Stimulated activated CD8-positive, alpha-beta memory T cell treated with anti-CD3 and anti-CD28 coated beads, Interleukin-2, amount 100 ng/mL, for 48 hours (primary cell): ENCODE measurements at regions not wholly inside any gene's neighbourhood (a gene's known extent, or its start where the extent isn't known, plus 50 kb on each side); places are given as distances from the start of the nearest gene placed in this dataset.

Experiments used
- DNase-seq, 2 donors: peaks; one replicate each; pipeline ENCODE4 v3.0.0-alpha.2; 2020; ENCODE audit warnings: low read depth in 2 of 2

DNA sequence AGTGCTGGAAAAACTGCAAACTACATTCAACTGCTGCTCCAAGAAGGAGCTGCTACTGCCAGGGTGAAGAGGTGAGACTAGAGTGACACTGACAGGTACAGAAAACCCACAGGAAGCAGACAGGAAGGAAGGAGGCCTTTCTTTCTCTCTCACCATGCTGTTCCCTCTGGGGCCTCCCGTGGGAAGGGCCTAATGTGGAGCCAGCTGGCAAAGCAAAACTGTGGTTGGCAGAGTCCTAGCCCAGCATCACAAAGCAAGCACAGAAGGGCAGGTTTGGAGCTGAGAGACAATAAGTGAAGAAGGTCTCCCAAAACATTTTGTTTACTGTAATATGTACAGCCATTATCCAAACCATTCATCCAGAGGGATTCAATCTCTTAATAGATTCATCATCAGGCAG, 122.5 kb upstream of the MAX start:
- no peak for DNase-seq

DNA sequence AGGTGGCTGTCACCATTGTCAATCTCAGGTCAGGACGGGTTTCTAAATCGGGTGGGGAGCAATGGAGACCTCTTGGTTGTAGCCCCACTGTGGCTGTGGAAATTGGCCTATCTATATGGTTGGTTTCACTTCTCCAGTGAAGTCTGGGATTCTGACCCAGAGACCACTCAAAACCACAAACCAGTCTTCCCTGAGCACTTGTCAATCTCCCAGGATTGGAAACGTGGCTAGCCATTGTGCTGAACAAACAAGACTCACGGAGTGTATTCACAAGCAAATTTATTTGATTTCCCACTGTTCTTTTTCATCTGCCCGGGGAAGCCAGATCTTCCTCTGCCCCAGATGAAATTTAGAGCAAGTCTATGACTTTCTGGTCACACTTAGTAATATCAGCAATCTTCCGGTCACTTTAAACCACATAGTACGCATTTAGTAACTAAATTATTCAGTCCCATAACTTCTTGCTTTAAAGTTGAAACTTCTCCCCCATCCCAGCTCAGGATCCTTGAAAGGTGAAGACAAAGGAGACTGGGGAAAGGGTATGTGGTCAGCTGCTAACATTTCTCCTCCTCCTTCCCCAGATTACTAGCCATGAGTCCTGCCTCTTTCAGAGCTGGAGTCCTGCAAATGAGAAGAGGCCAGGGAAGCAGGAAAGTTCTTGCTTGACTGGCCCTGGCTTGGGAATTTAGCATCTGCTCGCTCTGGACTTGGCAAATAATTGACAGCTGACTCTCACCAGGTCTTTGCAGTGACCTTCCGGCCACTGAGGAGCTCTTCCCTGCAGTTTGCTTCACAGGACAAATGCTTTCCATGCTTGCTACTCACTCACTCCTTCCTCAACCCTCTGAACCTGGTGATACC, 123.2 kb upstream of the MAX start:
- DNase-seq, result no peak

DNA sequence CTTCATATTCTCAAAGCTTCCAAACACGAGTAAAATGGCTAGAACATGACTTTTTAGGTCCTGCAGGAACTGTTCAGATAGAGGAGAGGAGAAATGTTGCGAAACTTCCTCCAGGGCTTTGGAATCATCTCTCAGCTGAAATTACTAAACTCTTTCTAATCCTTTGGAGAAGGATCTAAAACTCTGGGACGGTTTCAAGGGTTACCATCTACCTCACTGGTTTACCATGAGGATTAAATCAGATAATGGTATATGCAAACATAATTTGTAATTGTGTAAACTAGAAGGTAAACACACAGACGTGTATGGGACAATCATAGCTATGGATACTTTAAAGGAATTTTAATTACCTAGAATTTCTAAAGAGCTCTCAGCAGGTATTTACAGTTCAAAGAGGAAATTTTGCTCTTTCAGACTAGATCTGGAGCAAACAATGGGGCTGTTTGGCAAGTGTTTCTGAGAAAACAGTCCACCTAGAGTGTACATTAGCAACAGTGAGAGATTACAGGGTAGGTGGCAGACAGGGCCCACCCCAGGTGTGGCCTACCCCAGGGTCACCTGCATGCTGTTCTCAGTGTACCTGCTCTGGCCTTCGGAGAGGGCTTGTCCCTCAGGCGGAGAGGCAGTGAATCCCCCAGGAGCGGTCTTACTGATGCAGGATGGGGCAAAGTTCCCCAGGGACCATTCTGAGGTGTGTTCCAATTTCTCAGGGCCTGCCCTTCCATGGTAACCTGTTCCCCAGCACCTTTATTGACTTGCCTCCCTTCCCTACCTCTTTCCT, 124.7 kb upstream of the MAX start:
- no peak for DNase-seq

DNA sequence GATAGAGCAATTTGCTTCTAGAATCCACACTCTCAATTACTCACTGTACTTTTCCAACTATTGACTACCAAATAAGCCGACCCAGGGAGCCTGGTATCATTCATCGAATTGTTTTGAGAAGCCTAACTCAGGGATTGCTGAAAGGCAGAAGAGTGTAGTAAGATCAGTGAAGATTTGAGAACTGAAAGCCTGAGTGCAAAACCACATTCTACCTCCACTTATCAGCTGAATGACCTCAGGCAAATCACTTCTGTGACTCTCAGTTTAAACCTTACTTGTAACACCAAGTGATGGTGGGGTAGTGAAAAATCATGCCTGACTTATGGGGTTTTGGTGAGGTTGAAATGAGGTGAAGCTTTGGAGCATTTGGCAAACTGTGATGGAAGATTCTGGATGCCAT, 126.1 kb upstream of the MAX start:
- no peak for DNase-seq

DNA sequence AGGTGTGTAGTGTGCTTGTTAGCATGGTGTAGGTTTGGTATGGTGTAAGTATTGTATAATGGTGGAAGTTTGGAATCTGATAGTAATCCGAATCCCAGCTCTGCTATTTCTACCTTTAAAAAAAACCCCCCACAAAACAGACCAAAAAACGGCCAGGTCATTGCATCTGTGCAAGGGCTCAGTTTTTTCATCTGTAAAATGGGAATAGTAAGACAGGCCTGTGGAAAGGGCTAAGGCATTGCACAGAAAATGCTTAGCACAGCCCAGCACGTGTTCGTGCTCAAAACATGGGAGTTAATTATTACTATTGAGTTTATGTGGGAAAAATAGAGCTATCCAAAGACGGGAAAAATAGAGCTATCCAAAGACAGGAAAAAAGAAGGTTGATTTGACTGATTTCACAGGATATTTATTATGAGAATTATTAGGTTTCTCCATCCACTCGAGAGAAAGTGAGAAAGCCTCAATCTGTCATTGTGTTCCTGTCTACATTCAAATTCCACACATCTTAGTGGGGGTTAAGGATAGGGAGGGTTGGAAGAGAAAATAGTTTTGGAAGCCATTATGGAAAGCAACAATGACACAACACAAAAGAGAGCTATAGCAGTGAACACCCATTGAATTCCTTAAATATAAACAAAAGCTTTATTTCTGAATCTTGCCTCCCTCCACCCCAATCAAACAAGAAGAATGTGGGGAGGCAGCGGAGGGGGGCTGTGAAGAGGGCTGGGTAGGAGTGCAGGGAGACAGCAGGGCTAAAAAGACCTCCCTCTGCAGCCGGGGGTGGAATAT, 126.8 kb upstream of the MAX start:
- no peak for DNase-seq

DNA sequence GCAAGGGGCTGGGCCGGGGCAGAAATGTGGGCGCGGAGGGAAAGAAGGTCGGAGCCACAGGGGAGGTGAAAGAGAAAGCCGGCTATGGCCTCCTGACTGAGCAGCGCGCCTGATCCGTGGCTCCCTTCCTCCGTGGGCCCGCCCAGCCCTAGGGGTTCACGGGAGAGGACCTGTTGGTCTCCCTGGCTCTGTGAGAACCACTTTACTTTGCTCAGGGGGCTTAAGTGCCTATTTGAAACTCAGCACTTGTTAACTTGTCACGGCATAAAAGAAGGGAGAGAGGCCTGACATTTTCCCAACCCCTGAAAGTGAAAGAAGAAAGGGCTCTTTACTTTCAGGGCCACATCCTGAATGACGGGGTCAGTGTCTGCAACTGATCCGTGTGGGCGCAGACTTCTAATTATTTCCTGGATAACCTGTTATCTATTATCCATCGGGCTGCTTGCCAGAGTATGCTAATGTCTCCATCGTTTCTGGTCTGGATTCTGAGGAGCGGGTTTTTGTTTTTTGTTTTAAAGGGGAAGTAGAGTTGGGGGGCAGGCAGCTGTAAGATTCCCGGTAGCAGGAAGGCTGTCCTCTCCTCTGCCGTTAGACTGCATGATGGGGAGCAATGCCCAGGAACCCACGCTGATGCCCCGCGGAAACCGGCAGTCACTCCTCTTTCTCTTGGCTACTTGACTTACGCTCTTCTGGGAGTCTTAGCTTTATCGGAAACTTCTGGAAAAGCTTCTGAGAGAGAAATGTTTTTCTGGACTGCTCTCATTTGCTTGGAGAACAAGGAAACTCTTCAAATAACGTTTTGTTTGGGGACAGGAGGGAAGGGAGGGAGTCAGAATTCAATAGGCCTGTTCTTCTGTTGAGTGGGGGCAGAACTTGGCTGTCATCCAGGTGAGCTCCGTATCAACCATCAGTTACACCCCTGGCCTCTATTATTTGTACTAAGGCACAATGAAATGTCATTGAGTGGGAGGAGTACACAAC, 127.7 kb upstream of the MAX start:
- DNase-seq, result peak in 1 of 2 donors; percentile 21

DNA sequence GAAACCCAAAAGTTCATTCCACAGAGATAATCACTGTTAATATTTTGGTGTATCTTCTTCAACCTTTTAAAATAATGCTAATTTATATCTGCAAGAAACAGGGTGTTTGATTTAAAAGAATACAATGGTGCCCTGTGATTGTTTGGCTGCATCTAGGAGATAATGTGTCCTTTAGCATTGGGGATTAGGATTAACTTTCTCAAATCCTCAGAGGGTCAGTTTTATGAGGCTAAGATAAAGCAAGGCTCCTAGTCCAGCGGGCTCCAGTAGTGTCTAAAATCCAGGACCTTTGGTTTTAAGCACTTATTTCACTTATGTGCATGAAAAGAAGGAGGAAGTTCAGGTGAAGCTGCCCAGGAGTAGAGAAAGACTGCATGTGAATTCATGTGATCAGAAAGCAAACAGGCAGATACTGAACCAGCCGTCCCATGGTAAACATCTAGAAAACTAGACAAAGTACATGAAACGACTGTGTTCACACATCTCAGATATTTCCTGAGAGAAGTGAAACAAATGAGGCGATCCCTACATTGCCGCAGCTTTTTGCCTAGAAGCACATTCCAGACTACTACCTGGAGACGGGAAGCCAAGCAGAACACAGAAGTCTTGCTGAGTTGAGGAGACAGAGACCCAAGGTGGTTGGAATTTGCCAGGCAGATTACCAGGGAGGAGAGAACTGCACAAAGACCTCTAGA, 129.1 kb upstream of the MAX start:
- DNase-seq, result no peak

DNA sequence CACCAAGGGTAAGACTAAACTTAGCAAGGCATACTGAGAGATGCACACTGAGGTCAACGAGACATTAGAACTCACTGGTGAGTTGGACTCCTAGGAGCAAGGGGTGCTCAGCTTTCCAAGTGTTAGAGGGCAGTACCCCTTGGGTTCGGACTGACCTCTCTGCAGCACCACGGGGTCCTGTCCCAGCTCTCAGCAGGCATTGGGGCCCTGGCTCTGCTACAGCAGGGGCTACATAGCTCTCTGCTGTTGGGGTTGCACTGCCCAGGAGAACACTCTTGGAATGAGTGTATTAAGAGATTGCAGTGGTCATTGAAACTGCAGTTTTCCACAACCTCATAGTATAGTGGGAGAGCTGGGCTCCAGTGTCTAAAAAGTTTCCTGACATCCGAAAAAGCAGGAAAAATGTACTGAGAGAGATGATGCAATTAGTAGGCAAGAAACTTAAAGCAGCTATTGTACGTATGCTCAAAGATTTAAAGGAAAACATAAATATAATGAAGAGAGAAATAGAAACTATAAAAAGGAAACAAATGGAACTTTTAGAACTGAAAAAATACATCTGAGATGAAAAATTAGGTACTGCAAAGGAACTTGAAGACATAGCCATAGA, 132.5 kb upstream of the MAX start:
- DNase-seq, result no peak

DNA sequence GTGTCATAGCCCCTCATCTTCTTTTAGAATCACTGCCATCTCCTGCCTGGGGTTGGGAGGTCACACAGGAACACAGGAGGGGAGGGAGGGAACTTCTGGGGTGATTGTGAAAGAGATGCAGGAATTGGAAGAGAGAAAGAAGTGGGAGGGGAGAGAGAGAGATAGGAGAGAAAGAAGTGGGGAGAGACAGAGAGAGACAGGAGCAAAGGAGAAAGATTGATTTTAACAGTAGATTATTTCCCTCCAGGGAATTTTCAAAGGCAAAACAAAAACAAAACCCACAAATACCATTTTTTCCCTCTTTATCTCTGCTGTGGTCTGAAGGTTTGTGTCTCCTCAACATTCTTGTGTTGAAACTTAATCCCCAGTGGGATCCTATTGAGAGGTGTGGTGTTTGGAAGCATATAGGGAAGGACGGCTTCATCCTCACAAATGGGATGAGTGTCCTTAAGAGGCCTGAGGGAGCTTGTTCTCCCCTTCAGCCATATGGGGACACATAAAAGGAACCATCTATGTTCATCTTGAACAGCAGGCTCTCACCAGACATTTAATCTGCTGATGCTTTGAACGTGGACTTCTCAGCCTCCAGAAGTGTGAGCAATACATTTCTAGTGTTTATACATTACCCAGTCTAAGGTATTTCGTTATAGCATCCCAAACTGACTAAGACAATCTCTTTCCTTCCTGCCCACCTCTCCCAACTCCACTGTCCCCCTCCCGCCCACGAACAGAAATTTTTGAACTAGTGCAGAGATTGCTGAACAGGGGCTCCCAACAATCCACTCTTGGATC, 134.9 kb upstream of the MAX start:
- no peak for DNase-seq

DNA sequence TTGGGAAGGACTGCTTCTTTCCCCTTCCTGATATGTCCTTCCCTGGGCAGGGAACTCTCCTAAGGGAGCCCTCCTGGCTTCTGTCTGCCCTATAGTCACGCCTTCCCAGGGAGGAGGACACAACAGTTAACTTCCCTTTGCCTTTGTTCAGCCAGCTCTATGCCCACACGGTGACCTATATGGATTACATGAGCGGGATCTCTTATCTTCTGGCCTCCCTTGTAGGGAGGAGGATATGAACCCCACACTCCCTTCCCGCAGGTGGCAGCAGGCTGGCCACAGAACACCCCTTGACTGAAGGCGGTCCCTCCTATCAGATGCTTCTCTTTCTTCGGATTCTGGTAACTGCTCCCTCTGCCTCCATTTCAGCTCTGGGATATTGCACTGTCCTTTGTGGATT, 135.6 kb upstream of the MAX start:
- no peak for DNase-seq

DNA sequence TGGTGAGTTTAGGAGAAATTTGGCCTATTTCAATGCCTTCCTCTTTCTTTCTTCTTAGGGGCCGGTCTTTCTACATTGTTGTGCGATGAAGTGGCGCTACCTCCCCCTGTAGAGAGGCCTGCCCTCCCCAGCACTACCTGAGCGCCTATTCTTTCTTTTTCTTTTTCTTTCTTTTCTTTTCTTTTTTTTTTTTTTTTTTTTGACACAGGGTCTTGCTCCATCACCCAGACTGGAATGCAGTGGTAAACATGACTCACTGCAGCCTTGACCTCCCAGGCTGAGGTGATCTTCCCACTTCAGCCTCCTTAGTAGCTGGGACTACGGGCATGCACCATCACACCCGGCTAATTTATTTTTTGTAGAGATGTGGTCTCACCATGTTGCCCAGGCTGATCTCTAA, 136.1 kb upstream of the MAX start:
- DNase-seq, result no peak

DNA sequence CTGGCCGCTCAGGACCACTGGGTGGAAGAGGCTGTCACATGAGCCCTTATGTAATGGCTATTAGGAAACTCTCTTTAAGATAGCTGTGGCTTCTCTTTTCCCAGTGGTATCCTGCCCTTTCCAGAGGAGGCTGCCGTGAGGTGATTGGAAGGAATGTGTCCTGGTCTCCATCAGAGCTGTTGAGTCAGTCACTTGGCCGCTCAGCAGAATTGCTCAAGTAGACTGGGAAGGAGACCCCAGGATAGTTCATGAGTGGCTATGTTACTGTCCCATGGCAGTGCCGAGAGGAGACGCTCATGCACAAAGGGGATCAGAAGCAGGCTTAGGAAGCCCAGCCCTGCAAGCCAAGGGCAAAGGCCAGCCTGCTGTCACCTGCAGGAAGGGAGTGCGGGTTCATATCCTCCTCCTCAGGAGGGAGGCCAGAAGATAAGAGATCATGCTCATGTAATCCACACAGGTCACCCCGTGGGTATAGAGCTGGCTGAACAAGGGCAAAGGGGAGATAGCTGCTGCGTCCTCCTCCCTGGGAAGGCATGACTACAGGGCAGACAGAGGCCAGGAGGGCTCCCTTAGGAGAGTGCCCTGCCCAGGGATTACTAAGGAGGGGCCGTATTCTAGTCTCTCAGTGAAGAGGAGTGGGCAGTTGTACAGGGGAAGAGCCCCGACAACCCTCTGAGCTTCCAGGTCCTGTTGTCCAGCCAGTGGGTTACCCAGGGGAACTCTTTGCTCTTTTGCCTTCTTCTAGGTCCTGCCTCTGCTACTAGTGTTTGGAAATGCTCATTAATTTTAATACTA, 137.0 kb upstream of the MAX start:
- DNase-seq, result no peak

DNA sequence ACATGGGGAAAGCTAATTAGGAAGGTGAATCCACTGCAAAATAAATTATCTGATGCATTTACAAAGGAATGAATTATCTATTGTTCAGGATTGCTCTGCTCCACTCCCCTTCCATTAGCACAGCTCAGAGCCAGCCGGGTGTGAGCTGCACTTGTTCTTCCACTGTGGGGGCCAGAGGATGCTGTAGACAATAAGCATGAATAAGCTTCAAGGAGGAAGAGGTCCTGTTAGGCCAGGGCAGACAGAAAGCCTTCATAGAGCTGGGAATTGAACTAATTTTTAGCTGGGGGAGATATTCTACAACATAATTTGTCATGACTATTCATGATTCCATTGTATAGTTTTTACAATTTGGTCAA, 137.6 kb upstream of the MAX start:
- no peak for DNase-seq

DNA sequence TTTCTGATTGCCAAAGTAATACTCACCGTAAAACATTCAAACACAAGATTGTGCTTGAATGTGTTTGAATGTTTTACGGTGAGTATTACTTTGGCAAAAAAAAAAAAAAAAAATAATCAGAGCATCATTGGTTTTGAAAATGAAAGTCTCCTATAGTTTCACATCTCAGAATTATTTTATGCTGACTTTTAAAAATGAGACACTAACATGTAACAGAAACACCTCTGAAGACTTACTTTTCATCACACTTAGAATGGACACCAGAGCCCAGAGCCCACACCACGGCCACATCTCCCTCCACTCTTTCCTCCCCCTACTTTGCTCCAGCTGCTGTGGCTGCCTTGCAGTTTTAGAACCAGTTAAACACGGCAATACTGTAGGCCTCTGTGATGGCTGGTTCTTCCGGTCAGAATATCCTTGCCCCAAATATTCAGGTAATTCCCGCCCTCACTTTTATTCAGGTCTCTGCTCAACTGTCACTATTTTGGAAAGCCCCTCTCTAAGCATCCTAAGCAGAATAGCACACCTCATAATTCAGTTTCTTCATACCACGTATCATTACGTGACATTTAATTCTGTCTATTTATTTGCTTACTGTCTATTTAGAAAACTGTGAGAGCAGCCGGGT, 138.9 kb upstream of the MAX start:
- no peak for DNase-seq

DNA sequence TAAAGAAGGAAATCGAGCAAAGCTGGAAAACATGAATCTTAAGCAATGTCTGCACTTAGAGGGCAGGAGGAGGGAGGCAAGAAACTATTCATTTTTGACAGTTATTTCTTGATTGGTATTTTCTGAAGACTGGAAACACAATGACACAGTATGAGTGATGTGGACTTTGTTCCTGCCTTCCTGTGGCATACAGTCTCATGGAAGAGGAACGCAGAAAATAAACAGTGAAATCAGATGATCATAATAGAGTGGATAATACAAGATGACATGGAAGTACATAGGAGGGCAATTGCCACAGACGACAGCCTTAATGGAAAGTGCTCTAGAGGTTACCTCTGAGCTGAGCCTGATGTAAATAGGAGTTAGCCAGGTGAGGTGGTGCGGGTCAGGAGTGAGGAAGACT, 140.4 kb upstream of the MAX start:
- DNase-seq, result no peak

DNA sequence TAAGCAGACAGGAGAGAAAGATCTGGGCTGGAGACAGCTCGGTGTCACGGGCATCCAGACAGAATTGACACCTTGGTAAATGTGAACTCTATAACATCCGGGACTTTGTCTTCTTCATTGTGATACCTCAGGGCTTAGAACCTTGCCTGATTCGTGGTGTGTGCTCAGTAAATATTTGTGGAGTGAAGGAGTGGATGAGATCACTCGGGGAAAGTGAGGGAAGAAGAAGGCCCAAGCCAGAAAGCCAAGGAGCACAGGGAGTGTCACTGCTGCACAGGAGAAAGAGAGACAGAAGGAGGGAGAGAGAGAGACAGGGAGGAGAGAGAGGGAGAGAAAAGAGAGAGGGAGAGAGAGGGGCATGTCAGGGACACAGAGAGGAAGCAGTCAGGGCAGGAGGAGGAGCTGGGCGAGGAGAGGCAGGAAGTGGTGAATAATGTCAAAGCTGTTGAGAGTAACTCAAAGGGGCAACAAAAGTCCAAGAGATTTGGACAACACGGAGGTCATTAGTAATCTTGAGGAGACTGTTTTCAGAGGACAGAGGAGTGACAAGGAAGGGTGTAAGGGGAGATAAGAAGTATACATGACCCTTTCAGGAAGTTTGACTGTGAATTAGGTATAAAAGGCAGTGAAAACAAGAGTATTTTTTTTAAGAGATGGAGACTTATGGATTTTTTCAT, 141.6 kb upstream of the MAX start:
- peak in 1 of 2 donors; percentile 6 for DNase-seq

DNA sequence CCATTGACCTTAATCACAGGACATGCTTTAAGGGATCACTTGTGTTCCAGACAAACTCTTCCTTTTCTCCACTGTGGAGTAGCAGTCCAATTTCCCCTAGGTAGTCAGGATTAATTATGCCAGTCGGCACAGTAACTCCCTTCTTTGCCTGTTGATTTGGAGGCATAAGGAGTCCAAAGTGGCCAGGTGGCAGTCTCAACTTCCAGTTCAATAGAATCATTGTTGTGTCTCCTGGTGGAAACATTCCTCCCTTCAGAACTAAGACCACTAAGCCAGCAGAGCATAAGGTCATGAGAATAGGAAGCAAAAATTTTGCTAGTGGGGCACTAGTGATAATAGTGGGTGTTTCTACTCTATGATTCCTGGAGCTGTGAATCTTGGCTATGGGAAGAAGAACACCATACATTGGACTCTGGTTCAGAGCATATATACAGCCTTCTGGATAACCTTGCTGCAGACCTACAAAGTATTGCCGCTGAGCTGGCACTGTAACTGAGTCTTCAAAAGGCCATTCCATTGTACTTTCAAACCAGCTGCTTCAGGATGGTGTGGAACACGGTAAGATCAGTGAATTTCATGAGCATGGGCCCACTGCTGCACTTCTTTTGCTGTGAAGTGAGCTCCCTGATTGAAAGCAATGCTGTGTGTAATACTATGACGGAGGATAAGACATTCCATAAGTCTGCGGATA, 147.3 kb upstream of the MAX start:
- DNase-seq, result no peak
